Spinal cord (tissue), 9 donors: ENCODE measurements at regions not wholly inside any gene's neighbourhood (a gene's known extent, or its start where the extent isn't known, plus 50 kb on each side); places are given as distances from the start of the nearest gene placed in this dataset.

Source experiments
- DNase-seq, 6 donors: peaks; one replicate each; pipeline versions ENCODE4 v3.0.0 to v3.0.0-alpha.2; 2013 to 2015; ENCODE audit warnings: low spot score in 6 of 6, low read depth in 4 of 6
- H3K27ac ChIP-seq: one replicate; pipeline ENCODE4 v1.5.1; 2013; ENCODE audit warnings: low read depth, low read length, control low read depth
- H3K27me3 ChIP-seq: one replicate; pipeline ENCODE4 v1.6.1; 2013; ENCODE audit warnings: low read length; ENCODE audit not compliant: control insufficient read depth, insufficient read depth
- H3K36me3 ChIP-seq: one replicate; pipeline ENCODE4 v1.6.1; 2013; ENCODE audit warnings: low read length; ENCODE audit not compliant: control insufficient read depth, insufficient read depth
- H3K4me1 ChIP-seq: one replicate; pipeline ENCODE4 v1.6.1; 2013; ENCODE audit warnings: low read length; ENCODE audit not compliant: control insufficient read depth, insufficient read depth
- H3K4me3 ChIP-seq: one replicate; pipeline ENCODE4 v1.5.1; 2013; ENCODE audit warnings: low read depth, low read length, control low read depth
- H3K9me3 ChIP-seq: one replicate; pipeline ENCODE4 v1.6.1; 2013; ENCODE audit warnings: low read length; ENCODE audit not compliant: control insufficient read depth, insufficient read depth
- WGBS: methylation state at CpG from one replicate; pipeline ENCODE4 v1.1.5; 2013; ENCODE audit warnings: missing lambda C conversion rate; ENCODE audit not compliant: insufficient coverage; 5-methylcytosine and 5-hydroxymethylcytosine counted together
- donor health status: healthy.

DNA sequence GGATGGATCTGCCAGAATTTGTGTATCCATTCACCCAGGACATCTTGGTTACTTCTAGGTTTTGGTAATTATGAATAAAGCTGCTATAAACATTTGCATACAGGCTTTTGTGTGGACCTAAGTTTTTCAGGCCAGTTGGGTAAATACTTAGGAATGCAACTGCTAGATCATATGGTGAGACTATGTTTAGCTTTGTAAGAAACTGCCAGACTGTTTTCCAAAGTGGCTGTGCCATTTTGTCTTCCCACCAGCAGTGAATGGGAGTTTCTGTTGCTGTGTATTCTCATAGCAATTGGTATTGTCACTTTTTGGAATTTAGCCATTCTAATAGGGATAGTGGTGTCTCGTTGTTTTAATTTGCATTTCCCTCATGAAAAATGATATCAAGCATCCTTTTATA, 133.0 kb downstream of the KIF26A start:
- Histone ChIP-seq H3K9me3 (no peaks in the 10 kb centered on the region), H3K27ac (no peak overlapping the region), H3K4me3 (no peak overlapping the region), H3K36me3 (no peaks in the 10 kb centered on the region), H3K4me1 (peaks cover 23% of the 10 kb centered on the region), H3K27me3 (no peaks in the 10 kb centered on the region)
- WGBS: no CpG with 5 or more reads among the region's 1 CpG
- peak in 1 of 6 donors; percentile 82 for DNase-seq

DNA sequence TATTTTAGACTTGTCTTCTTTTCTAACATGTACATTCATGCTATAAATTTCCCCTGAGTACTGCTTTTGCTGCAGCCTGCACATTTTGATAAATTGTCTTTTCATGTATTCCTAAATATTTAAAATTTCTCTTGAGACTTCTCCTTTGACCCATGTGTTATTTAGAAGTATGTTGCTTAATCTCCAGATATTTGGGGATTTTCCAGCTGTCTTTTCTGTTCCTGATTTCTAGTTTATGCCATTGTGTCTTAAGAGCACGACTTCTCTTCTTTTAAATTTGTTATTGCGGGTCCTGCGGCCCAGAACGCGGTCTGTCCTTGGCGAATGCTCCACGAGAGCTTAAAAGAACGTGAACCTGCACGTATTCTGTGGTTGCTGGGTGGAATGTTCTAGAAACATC, 136.4 kb downstream of the KIF26A start:
- Histone ChIP-seq H3K4me3 (no peak overlapping the region), H3K36me3 (no peaks in the 10 kb centered on the region), H3K4me1 (peaks cover 18% of the 10 kb centered on the region), H3K9me3 (no peaks in the 10 kb centered on the region), H3K27me3 (no peaks in the 10 kb centered on the region), H3K27ac (no peak overlapping the region)
- 97% methylated on average over 5 of the region's 9 CpGs for WGBS
- no peak for DNase-seq

- no peaks in the 10 kb centered on the region for H3K9me3 ChIP-seq
- 88% methylated on average over 24 of the region's 30 CpGs for WGBS
- H3K4me1 ChIP-seq: peaks cover 45% of the 10 kb centered on the region
- no peaks in the 10 kb centered on the region for H3K27me3 ChIP-seq
- no peak overlapping the region for H3K4me3 ChIP-seq
- no peaks in the 10 kb centered on the region for H3K36me3 ChIP-seq
- peak in 1 of 6 donors; percentile 0 for DNase-seq
- H3K27ac ChIP-seq: no peak overlapping the region
These were observed 139.2 kb downstream of the KIF26A start for GRCh38 chr14:104277416-104278213.

- H3K27me3 ChIP-seq: no peaks in the 10 kb centered on the region
- H3K4me3 ChIP-seq: no peak overlapping the region
- WGBS: 86% methylated on average over 2 of the region's 4 CpGs
- H3K36me3 ChIP-seq: no peaks in the 10 kb centered on the region
- no peak for DNase-seq
- no peaks in the 10 kb centered on the region for H3K9me3 ChIP-seq
- peaks cover 50% of the 10 kb centered on the region for H3K4me1 ChIP-seq
- H3K27ac ChIP-seq: no peak overlapping the region
These were observed 139.8 kb downstream of the KIF26A start for GRCh38 chr14:104278214-104278534.

DNA sequence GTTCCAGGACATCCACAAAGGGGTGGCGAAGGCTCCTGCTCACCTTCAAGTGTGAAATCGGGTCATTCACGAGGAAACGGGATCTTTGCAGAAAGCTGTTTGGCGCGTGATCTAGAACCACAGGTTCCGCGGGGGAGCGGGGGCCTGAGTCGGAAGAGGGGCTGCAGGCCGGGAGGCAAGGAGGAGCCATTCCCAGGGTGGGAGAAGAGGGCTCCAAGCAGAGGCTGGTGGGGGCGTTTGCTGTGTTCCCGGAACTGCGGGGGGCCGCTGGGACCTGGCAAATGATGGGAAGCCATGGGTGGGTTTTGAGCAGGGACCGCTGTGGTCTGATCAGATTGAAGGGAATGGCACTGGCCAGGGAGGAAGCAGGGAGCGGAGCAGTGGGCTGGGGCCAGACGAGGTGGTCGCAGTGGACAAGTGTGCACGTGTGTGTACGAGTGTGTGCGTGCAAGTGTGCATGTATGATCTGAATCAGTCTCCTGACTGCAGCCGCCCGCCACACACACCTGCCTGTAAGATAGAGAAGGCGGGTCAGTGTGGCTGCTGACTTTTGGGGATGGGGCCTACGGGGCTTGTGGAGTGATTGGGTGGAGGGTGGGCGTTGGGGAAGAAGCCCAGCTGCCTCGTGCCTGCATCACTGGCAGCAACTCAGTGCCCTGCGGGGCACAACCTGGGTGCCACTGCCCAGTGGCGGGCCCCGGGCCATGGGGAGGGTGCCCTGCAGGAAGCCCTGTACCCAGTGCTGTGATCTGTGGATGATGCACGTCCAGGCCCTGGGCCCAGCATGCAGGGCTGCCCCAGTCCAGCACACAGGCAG, 141.9 kb downstream of the KIF26A start:
- Histone ChIP-seq H3K27me3 (no peaks in the 10 kb centered on the region), H3K4me1 (peaks cover 64% of the 10 kb centered on the region), H3K27ac (no peak overlapping the region), H3K36me3 (no peaks in the 10 kb centered on the region), H3K9me3 (no peaks in the 10 kb centered on the region), H3K4me3 (no peak overlapping the region)
- peak in 1 of 6 donors; percentile 1 for DNase-seq
- 90% methylated on average over 31 of the region's 32 CpGs for WGBS

DNA sequence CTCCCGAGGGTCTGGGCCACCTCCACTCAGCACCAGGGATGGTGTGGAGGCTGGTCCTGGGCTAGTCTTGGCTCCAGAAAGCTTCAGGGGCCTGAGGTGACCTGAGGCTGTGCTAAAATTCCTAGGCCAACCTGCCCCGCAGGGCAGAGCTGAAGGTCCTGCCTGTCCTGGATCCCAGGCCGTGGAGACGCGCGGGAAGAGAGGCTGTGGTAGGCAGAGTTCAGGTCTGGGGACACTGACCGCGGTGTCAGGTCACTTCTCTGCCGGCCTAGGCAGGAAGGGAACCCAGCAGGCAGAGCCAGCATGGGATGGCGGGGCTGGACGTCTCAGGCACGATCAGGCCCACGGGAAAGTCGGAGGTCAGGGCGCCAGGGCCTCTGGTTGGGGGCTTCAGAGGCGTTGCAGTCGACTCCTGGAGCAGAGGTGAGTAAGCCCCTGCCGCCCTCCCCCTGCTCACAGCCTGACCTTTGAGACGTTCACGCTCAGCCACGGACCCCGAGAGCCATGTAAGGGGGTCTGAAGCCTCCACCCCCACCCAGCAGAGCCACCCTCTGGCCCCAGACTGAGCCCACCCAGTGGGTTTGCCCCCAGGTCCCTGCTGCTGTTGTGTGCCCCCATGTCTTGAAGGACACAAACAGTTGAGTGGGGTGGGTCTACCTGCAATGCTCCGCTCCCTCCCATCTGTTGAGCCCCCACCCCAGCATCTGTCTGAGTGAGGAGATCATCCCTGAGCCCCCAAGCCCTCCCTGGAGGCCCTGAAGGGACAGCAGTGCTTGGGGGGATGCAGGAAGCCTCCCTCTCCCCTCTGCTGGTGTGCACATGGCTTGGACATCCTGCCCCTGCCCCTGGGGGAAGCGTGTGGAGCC, 142.7 kb downstream of the KIF26A start:
- Histone ChIP-seq H3K27me3 (no peaks in the 10 kb centered on the region), H3K4me3 (no peak overlapping the region), H3K4me1 (peaks cover 63% of the 10 kb centered on the region), H3K27ac (no peak overlapping the region), H3K9me3 (no peaks in the 10 kb centered on the region), H3K36me3 (no peaks in the 10 kb centered on the region)
- no peak for DNase-seq
- 76% methylated on average over 21 of the region's 24 CpGs for WGBS

DNA sequence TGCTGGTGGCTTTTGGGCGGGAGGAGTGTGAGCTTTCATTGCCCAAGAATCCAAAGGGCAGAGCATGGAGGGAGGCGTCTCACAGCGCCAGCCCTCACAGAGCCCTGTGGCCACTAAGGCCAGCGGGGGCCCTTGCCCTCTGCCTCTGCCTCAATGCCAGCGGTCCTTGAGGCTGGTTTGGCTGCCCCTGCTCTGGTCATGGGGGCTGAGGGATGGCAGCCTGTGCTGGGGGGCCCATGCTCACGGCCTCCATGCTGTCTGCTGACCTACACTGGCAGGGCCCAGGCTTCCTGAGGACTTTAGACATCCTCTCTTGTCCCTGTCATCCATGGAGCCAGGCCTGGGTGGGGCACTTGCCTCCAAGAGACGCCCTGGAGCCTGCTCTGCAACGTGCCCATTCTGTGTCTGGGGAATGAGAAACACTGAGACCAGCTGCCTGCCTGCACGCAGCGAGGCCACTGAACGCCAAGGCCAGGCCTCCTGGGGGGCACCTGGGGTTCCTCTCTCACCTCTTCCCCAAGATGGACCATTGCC, 143.4 kb downstream of the KIF26A start:
- no peaks in the 10 kb centered on the region for H3K9me3 ChIP-seq
- no peaks in the 10 kb centered on the region for H3K36me3 ChIP-seq
- no peak for DNase-seq
- H3K27ac ChIP-seq: no peak overlapping the region
- 94% methylated on average over 11 of the region's 11 CpGs for WGBS
- H3K27me3 ChIP-seq: no peaks in the 10 kb centered on the region
- no peak overlapping the region for H3K4me3 ChIP-seq
- H3K4me1 ChIP-seq: peaks cover 63% of the 10 kb centered on the region

DNA sequence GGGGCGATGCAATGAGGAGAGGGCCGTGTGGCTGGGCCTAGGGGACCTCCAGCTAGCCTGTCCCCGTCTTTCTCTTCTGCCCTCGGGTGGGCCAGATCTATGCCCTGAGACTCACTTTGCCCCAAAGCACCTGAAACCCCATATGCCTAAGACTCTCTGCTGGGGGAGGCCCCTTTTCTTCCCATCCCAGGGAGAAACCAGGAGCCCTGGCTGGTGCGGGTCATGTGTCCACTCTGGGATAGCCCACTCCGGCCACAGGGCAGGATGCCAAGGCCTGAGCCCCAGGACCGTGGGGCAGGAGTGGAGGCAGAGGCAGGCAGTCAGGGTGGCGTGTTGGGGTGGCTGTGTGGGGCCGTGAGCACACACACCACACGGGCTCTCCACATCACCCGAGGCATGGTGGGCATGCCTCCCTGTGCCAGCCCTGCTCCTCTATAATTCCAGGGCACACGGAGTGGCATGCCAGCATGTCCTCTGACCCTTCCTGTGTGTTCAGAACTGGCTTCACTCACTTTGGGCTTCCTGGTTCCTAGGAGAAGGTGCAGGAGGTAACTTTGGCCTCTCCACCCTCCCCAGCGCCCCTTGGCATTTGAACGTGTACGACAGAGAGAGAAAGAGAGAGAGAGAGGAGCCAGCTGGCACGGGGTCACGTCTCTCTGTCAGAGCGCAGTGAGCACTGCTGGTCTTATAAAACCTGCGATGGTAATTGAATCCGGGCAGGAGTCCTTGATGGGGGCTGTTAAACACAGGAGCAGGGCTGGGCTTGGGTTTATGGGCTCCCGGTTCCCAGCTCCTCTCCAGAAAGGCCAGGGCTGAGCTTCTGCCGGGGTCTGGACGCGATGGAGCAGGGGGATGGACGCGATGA, 144.2 kb downstream of the KIF26A start:
- Histone ChIP-seq H3K4me3 (no peak overlapping the region), H3K36me3 (no peaks in the 10 kb centered on the region), H3K9me3 (no peaks in the 10 kb centered on the region), H3K27ac (no peak overlapping the region), H3K4me1 (peaks cover 63% of the 10 kb centered on the region), H3K27me3 (no peaks in the 10 kb centered on the region)
- WGBS: 64% methylated on average over 22 of the region's 26 CpGs
- DNase-seq: peak in 2 of 6 donors; percentile 72 to 78
